ENCODE measurements at regions not wholly inside any gene's neighbourhood (a gene's known extent, or its start where the extent isn't known, plus 50 kb on each side); places are given as distances from the start of the nearest gene placed in this dataset.

- DNase-seq (ENCODE audit: low read depth) = no peak
- no peaks in the 10 kb centered on the region for H3K27me3 ChIP-seq (ENCODE audit: control insufficient read depth, insufficient read depth, low read length)
- no peak overlapping the region for H3K4me3 ChIP-seq (ENCODE audit: low read depth, low read length)
- no peak for TF ChIP-seq CTCF (IDR thresholded peaks at IDR 0.05; ENCODE audit: insufficient read depth, low read length, poor library complexity, severe bottlenecking)
- no peaks in the 10 kb centered on the region for H3K36me3 ChIP-seq (ENCODE audit: control insufficient read depth, insufficient read depth, low read length)
These were observed 143.2 kb upstream of the LIPC start for GRCh38 chr15:58288592-58288991.

- DNase-seq (ENCODE audit: low read depth) = no peak
- H3K4me3 ChIP-seq (ENCODE audit: low read depth, low read length) = no peak overlapping the region
- no peak for TF ChIP-seq CTCF (IDR thresholded peaks at IDR 0.05; ENCODE audit: insufficient read depth, low read length, poor library complexity, severe bottlenecking)
These were observed 139.9 kb upstream of the LIPC start for GRCh38 chr15:58291848-58292247.

GRCh38 chr15:58292751-58293175 lies 139.0 kb upstream of the LIPC start:
- TF ChIP-seq CTCF (IDR thresholded peaks at IDR 0.05; ENCODE audit: insufficient read depth, low read length, poor library complexity, severe bottlenecking) = no peak
- H3K27me3 ChIP-seq (ENCODE audit: control insufficient read depth, insufficient read depth, low read length) = no peaks in the 10 kb centered on the region
- no peak overlapping the region for H3K4me3 ChIP-seq (ENCODE audit: low read depth, low read length)
- no peak for DNase-seq (ENCODE audit: low read depth)
- no peaks in the 10 kb centered on the region for H3K36me3 ChIP-seq (ENCODE audit: control insufficient read depth, insufficient read depth, low read length)

More at GRCh38 chr15:58291848-58292247, 139.9 kb upstream of the LIPC start:
- Histone ChIP-seq H3K36me3 (ENCODE audit: control insufficient read depth, insufficient read depth, low read length) (no peaks in the 10 kb centered on the region), H3K27me3 (ENCODE audit: control insufficient read depth, insufficient read depth, low read length) (no peaks in the 10 kb centered on the region)

GRCh38 chr15:58293622-58294550 lies 137.9 kb upstream of the LIPC start:
- no peak for DNase-seq (ENCODE audit: low read depth)
- TF ChIP-seq CTCF (IDR thresholded peaks at IDR 0.05; ENCODE audit: insufficient read depth, low read length, poor library complexity, severe bottlenecking) = no peak
- H3K4me3 ChIP-seq (ENCODE audit: low read depth, low read length) = no peak overlapping the region
- H3K36me3 ChIP-seq (ENCODE audit: control insufficient read depth, insufficient read depth, low read length) = no peaks in the 10 kb centered on the region
- no peaks in the 10 kb centered on the region for H3K27me3 ChIP-seq (ENCODE audit: control insufficient read depth, insufficient read depth, low read length)

- H3K36me3 ChIP-seq (ENCODE audit: control insufficient read depth, insufficient read depth, low read length) = no peaks in the 10 kb centered on the region
- no peak overlapping the region for H3K4me3 ChIP-seq (ENCODE audit: low read depth, low read length)
- TF ChIP-seq CTCF (IDR thresholded peaks at IDR 0.05; ENCODE audit: insufficient read depth, low read length, poor library complexity, severe bottlenecking) = no peak
- DNase-seq (ENCODE audit: low read depth) = no peak
- no peaks in the 10 kb centered on the region for H3K27me3 ChIP-seq (ENCODE audit: control insufficient read depth, insufficient read depth, low read length)
These were observed 137.0 kb upstream of the LIPC start for GRCh38 chr15:58294681-58295254.

Data from kidney epithelial cell (primary cell).